ENCODE measurements at regions not wholly inside any gene's neighbourhood (a gene's known extent, or its start where the extent isn't known, plus 50 kb on each side); places are given as distances from the start of the nearest gene placed in this dataset.

GRCh38 chr4:111393781-111394180 lies 751.5 kb upstream of the FAM241A start:
- no peak overlapping the region for H3K4me3 ChIP-seq (ENCODE audit: low read length)
- no peaks in the 10 kb centered on the region for H3K27me3 ChIP-seq (ENCODE audit: control insufficient read depth, insufficient read depth, low read length)
- H3K4me1 ChIP-seq (ENCODE audit: control insufficient read depth, insufficient read depth, low read length) = no peaks in the 10 kb centered on the region
- no peak for DNase-seq (ENCODE audit: low read depth, low spot score)
- H3K36me3 ChIP-seq (ENCODE audit: control insufficient read depth, insufficient read depth, low read length) = no peaks in the 10 kb centered on the region
- H3K9me3 ChIP-seq (ENCODE audit: control insufficient read depth, insufficient read depth, low read length) = no peaks in the 10 kb centered on the region
- WGBS (ENCODE audit: insufficient coverage, insufficient read length) = no CpG with 5 or more reads among the region's 1 CpG
- H3K27ac ChIP-seq (ENCODE audit: low read length) = no peak overlapping the region

- Histone ChIP-seq H3K27ac (ENCODE audit: low read length) (no peak overlapping the region), H3K4me3 (ENCODE audit: low read length) (no peak overlapping the region)
- WGBS (ENCODE audit: insufficient coverage, insufficient read length) = no CpG with 5 or more reads among the region's 5 CpGs
Observed at GRCh38 chr4:111398906-111399330, 746.3 kb upstream of the FAM241A start.

GRCh38 chr4:111399623-111400022 lies 745.6 kb upstream of the FAM241A start:
- H3K4me3 ChIP-seq (ENCODE audit: low read length) = no peak overlapping the region
- WGBS (ENCODE audit: insufficient coverage, insufficient read length) = no CpG with 5 or more reads among the region's 3 CpGs
- no peak for DNase-seq (ENCODE audit: low read depth, low spot score)

More at GRCh38 chr4:111398906-111399330, 746.3 kb upstream of the FAM241A start:
- H3K36me3 ChIP-seq (ENCODE audit: control insufficient read depth, insufficient read depth, low read length) = no peaks in the 10 kb centered on the region
- no peaks in the 10 kb centered on the region for H3K9me3 ChIP-seq (ENCODE audit: control insufficient read depth, insufficient read depth, low read length)
- no peak for DNase-seq (ENCODE audit: low read depth, low spot score)
- no peaks in the 10 kb centered on the region for H3K27me3 ChIP-seq (ENCODE audit: control insufficient read depth, insufficient read depth, low read length)
- no peaks in the 10 kb centered on the region for H3K4me1 ChIP-seq (ENCODE audit: control insufficient read depth, insufficient read depth, low read length)

GRCh38 chr4:111400741-111401140 lies 744.5 kb upstream of the FAM241A start:
- no CpG with 5 or more reads among the region's 4 CpGs for WGBS (ENCODE audit: insufficient coverage, insufficient read length)
- Histone ChIP-seq H3K27me3 (ENCODE audit: control insufficient read depth, insufficient read depth, low read length) (no peaks in the 10 kb centered on the region), H3K36me3 (ENCODE audit: control insufficient read depth, insufficient read depth, low read length) (no peaks in the 10 kb centered on the region), H3K4me3 (ENCODE audit: low read length) (no peak overlapping the region), H3K9me3 (ENCODE audit: control insufficient read depth, insufficient read depth, low read length) (no peaks in the 10 kb centered on the region), H3K27ac (ENCODE audit: low read length) (no peak overlapping the region), H3K4me1 (ENCODE audit: control insufficient read depth, insufficient read depth, low read length) (no peaks in the 10 kb centered on the region)
- no peak for DNase-seq (ENCODE audit: low read depth, low spot score)

More at GRCh38 chr4:111399623-111400022, 745.6 kb upstream of the FAM241A start:
- Histone ChIP-seq H3K27ac (ENCODE audit: low read length) (no peak overlapping the region), H3K4me1 (ENCODE audit: control insufficient read depth, insufficient read depth, low read length) (no peaks in the 10 kb centered on the region), H3K9me3 (ENCODE audit: control insufficient read depth, insufficient read depth, low read length) (no peaks in the 10 kb centered on the region), H3K27me3 (ENCODE audit: control insufficient read depth, insufficient read depth, low read length) (no peaks in the 10 kb centered on the region), H3K36me3 (ENCODE audit: control insufficient read depth, insufficient read depth, low read length) (no peaks in the 10 kb centered on the region)

GRCh38 chr4:111404673-111405072 lies 740.6 kb upstream of the FAM241A start:
- Histone ChIP-seq H3K4me1 (ENCODE audit: control insufficient read depth, insufficient read depth, low read length) (no peaks in the 10 kb centered on the region), H3K36me3 (ENCODE audit: control insufficient read depth, insufficient read depth, low read length) (no peaks in the 10 kb centered on the region), H3K27ac (ENCODE audit: low read length) (no peak overlapping the region), H3K4me3 (ENCODE audit: low read length) (no peak overlapping the region), H3K9me3 (ENCODE audit: control insufficient read depth, insufficient read depth, low read length) (no peaks in the 10 kb centered on the region), H3K27me3 (ENCODE audit: control insufficient read depth, insufficient read depth, low read length) (no peaks in the 10 kb centered on the region)
- DNase-seq (ENCODE audit: low read depth, low spot score) = no peak
- WGBS (ENCODE audit: insufficient coverage, insufficient read length) = no CpG with 5 or more reads among the region's 3 CpGs

GRCh38 chr4:111405989-111406388 lies 739.3 kb upstream of the FAM241A start:
- no peaks in the 10 kb centered on the region for H3K27me3 ChIP-seq (ENCODE audit: control insufficient read depth, insufficient read depth, low read length)
- no peaks in the 10 kb centered on the region for H3K36me3 ChIP-seq (ENCODE audit: control insufficient read depth, insufficient read depth, low read length)
- H3K4me3 ChIP-seq (ENCODE audit: low read length) = no peak overlapping the region
- H3K27ac ChIP-seq (ENCODE audit: low read length) = no peak overlapping the region
- no peak for DNase-seq (ENCODE audit: low read depth, low spot score)
- H3K9me3 ChIP-seq (ENCODE audit: control insufficient read depth, insufficient read depth, low read length) = no peaks in the 10 kb centered on the region
- no peaks in the 10 kb centered on the region for H3K4me1 ChIP-seq (ENCODE audit: control insufficient read depth, insufficient read depth, low read length)
- WGBS (ENCODE audit: insufficient coverage, insufficient read length) = no CpG with 5 or more reads among the region's 5 CpGs

- Histone ChIP-seq H3K4me3 (ENCODE audit: low read length) (no peak overlapping the region), H3K27me3 (ENCODE audit: control insufficient read depth, insufficient read depth, low read length) (no peaks in the 10 kb centered on the region), H3K36me3 (ENCODE audit: control insufficient read depth, insufficient read depth, low read length) (no peaks in the 10 kb centered on the region), H3K4me1 (ENCODE audit: control insufficient read depth, insufficient read depth, low read length) (no peaks in the 10 kb centered on the region), H3K27ac (ENCODE audit: low read length) (no peak overlapping the region), H3K9me3 (ENCODE audit: control insufficient read depth, insufficient read depth, low read length) (no peaks in the 10 kb centered on the region)
- no peak for DNase-seq (ENCODE audit: low read depth, low spot score)
Observed at GRCh38 chr4:111410571-111410970, 734.7 kb upstream of the FAM241A start.

- Histone ChIP-seq H3K36me3 (ENCODE audit: control insufficient read depth, insufficient read depth, low read length) (no peaks in the 10 kb centered on the region), H3K4me3 (ENCODE audit: low read length) (no peak overlapping the region), H3K27me3 (ENCODE audit: control insufficient read depth, insufficient read depth, low read length) (no peaks in the 10 kb centered on the region), H3K27ac (ENCODE audit: low read length) (no peak overlapping the region), H3K4me1 (ENCODE audit: control insufficient read depth, insufficient read depth, low read length) (no peaks in the 10 kb centered on the region), H3K9me3 (ENCODE audit: control insufficient read depth, insufficient read depth, low read length) (no peaks in the 10 kb centered on the region)
- no peak for DNase-seq (ENCODE audit: low read depth, low spot score)
Observed at GRCh38 chr4:111417521-111417920, 727.7 kb upstream of the FAM241A start.

GRCh38 chr4:111433441-111433840 lies 711.8 kb upstream of the FAM241A start:
- H3K27ac ChIP-seq (ENCODE audit: low read length) = no peak overlapping the region
- WGBS (ENCODE audit: insufficient coverage, insufficient read length) = no CpG with 5 or more reads among the region's 2 CpGs
- H3K27me3 ChIP-seq (ENCODE audit: control insufficient read depth, insufficient read depth, low read length) = no peaks in the 10 kb centered on the region
- H3K9me3 ChIP-seq (ENCODE audit: control insufficient read depth, insufficient read depth, low read length) = no peaks in the 10 kb centered on the region
- no peak for DNase-seq (ENCODE audit: low read depth, low spot score)
- no peaks in the 10 kb centered on the region for H3K4me1 ChIP-seq (ENCODE audit: control insufficient read depth, insufficient read depth, low read length)
- H3K36me3 ChIP-seq (ENCODE audit: control insufficient read depth, insufficient read depth, low read length) = no peaks in the 10 kb centered on the region
- no peak overlapping the region for H3K4me3 ChIP-seq (ENCODE audit: low read length)

GRCh38 chr4:111434586-111434985 lies 710.7 kb upstream of the FAM241A start:
- no peak overlapping the region for H3K4me3 ChIP-seq (ENCODE audit: low read length)
- no peak for DNase-seq (ENCODE audit: low read depth, low spot score)
- no CpG with 5 or more reads among the region's 7 CpGs for WGBS (ENCODE audit: insufficient coverage, insufficient read length)
- no peaks in the 10 kb centered on the region for H3K9me3 ChIP-seq (ENCODE audit: control insufficient read depth, insufficient read depth, low read length)
- no peaks in the 10 kb centered on the region for H3K27me3 ChIP-seq (ENCODE audit: control insufficient read depth, insufficient read depth, low read length)
- H3K27ac ChIP-seq (ENCODE audit: low read length) = no peak overlapping the region
- H3K36me3 ChIP-seq (ENCODE audit: control insufficient read depth, insufficient read depth, low read length) = no peaks in the 10 kb centered on the region
- H3K4me1 ChIP-seq (ENCODE audit: control insufficient read depth, insufficient read depth, low read length) = no peaks in the 10 kb centered on the region

- WGBS (ENCODE audit: insufficient coverage, insufficient read length) = no CpG with 5 or more reads among the region's 2 CpGs
- DNase-seq (ENCODE audit: low read depth, low spot score) = no peak
- Histone ChIP-seq H3K27me3 (ENCODE audit: control insufficient read depth, insufficient read depth, low read length) (no peaks in the 10 kb centered on the region), H3K4me3 (ENCODE audit: low read length) (no peak overlapping the region), H3K36me3 (ENCODE audit: control insufficient read depth, insufficient read depth, low read length) (no peaks in the 10 kb centered on the region), H3K4me1 (ENCODE audit: control insufficient read depth, insufficient read depth, low read length) (no peaks in the 10 kb centered on the region), H3K9me3 (ENCODE audit: control insufficient read depth, insufficient read depth, low read length) (no peaks in the 10 kb centered on the region), H3K27ac (ENCODE audit: low read length) (no peak overlapping the region)
Observed at GRCh38 chr4:111435986-111436744, 709.1 kb upstream of the FAM241A start.

Measured in iPS DF 6.9 (cell line).